Hepatocyte (in vitro differentiated cells): ENCODE measurements at regions not wholly inside any gene's neighbourhood (a gene's known extent, or its start where the extent isn't known, plus 50 kb on each side); places are given as distances from the start of the nearest gene placed in this dataset.

Source experiments
- EZH2phosphoT487 ChIP-seq: fragments of 200-600 bp; sonication (generic); IDR thresholded peaks from one replicate; pipeline ENCODE4 v1.6.1; 2018; ENCODE audit warnings: antibody characterized with exemption, mild to moderate bottlenecking, low read depth, moderate library complexity; ENCODE audit not compliant: unreplicated experiment, severe bottlenecking
- TF ChIP-seq, protein P1 (sequence below): fragments of 200-600 bp; sonication (generic); IDR thresholded peaks from 2 replicates; pipeline ENCODE4 v1.5.1; 2016; ENCODE audit warnings: antibody characterized with exemption, mild to moderate bottlenecking; ENCODE audit not compliant: poor library complexity

DNA sequence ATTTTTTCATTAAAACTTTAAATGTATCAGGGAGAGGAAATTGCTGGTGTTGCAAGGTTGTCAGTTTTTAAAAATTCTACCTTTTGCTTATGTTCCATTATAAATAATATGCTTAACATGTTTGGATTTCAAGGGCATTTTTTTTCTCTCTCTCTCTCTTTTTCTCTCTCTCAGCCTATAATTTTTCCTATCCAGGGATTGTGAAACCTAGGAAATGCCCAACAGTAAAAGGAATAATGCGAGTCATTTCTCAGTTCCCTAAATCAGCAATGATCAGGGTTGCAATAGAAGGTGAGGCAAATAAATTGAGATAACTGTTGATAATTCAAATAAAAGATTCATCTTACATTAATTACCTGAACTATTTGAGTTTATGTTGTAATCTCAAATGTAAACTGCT, 53.2 kb upstream of the IFNGR1 start:
- TF ChIP-seq, protein P1, sequence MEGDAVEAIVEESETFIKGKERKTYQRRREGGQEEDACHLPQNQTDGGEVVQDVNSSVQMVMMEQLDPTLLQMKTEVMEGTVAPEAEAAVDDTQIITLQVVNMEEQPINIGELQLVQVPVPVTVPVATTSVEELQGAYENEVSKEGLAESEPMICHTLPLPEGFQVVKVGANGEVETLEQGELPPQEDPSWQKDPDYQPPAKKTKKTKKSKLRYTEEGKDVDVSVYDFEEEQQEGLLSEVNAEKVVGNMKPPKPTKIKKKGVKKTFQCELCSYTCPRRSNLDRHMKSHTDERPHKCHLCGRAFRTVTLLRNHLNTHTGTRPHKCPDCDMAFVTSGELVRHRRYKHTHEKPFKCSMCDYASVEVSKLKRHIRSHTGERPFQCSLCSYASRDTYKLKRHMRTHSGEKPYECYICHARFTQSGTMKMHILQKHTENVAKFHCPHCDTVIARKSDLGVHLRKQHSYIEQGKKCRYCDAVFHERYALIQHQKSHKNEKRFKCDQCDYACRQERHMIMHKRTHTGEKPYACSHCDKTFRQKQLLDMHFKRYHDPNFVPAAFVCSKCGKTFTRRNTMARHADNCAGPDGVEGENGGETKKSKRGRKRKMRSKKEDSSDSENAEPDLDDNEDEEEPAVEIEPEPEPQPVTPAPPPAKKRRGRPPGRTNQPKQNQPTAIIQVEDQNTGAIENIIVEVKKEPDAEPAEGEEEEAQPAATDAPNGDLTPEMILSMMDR = no peak
- no peak for TF ChIP-seq EZH2phosphoT487
